ENCODE measurements at regions not wholly inside any gene's neighbourhood (a gene's known extent, or its start where the extent isn't known, plus 50 kb on each side); places are given as distances from the start of the nearest gene placed in this dataset.

- BruUV-seq (replicated peaks), result no TSS peak
- ChIA-PET POLR2A (ENCODE audit: unreplicated experiment) (interaction anchor here (0.7 kb wide), 1 partner anchor 328 kb away, joined by 3 read pairs; no protein-coding TSS in a partner anchor), CTCF (no interaction called here)
- H3K27ac ChIP-seq, result no peak overlapping the region
- H3K36me3 ChIP-seq (ENCODE audit: low read depth), result no peaks in the 10 kb centered on the region
- H3K9me3 ChIP-seq (ENCODE audit: insufficient read depth, low read depth), result no peaks in the 10 kb centered on the region
- intact Hi-C loops (cut with micrococcal nuclease; ENCODE audit: unreplicated experiment), result no loop called here
- H3K4me1 ChIP-seq (replicated peaks; ENCODE audit: insufficient read depth), result no peaks in the 10 kb centered on the region
- H3F3A ChIP-seq (ENCODE audit: insufficient read depth, low read depth), result no peaks in the 10 kb centered on the region
- TF ChIP-seq EZH2 (IDR thresholded peaks at IDR 0.05; ENCODE audit: low read depth) (no peak), CTCF (conservative IDR thresholded peaks at IDR 0.05) (no peak)
- no peaks in the 10 kb centered on the region for H4K20me1 ChIP-seq (ENCODE audit: insufficient read depth)
- no peak overlapping the region for H3K4me3 ChIP-seq
- H3K9me2 ChIP-seq (ENCODE audit: insufficient read depth), result no peaks in the 10 kb centered on the region
- no peaks in the 10 kb centered on the region for H3K27me3 ChIP-seq (ENCODE audit: insufficient read depth, low read depth)
- H2AFZ ChIP-seq, result no peak overlapping the region
- H3K79me2 ChIP-seq (ENCODE audit: low read depth), result no peaks in the 10 kb centered on the region
- H3K4me2 ChIP-seq, result no peak overlapping the region
- DNase-seq, result no peak
Measured at GRCh38 chr2:19739256-19739655, 162.5 kb downstream of the TTC32 start.

- intact Hi-C loops (cut with micrococcal nuclease; ENCODE audit: unreplicated experiment), result no loop called here
- no peaks in the 10 kb centered on the region for H3K9me2 ChIP-seq (ENCODE audit: insufficient read depth)
- ChIA-PET CTCF (no interaction called here), POLR2A (ENCODE audit: unreplicated experiment) (interaction anchor here (0.7 kb wide), 1 partner anchor 329 kb away, joined by 3 read pairs; no protein-coding TSS in a partner anchor)
- H2AFZ ChIP-seq, result no peak overlapping the region
- no peaks in the 10 kb centered on the region for H3K36me3 ChIP-seq (ENCODE audit: low read depth)
- H3K4me2 ChIP-seq, result no peak overlapping the region
- no peaks in the 10 kb centered on the region for H3K79me2 ChIP-seq (ENCODE audit: low read depth)
- no peaks in the 10 kb centered on the region for H3K9me3 ChIP-seq (ENCODE audit: insufficient read depth, low read depth)
- H3F3A ChIP-seq (ENCODE audit: insufficient read depth, low read depth), result no peaks in the 10 kb centered on the region
- H3K4me3 ChIP-seq, result no peak overlapping the region
- BruUV-seq (replicated peaks), result no TSS peak
- TF ChIP-seq EZH2 (IDR thresholded peaks at IDR 0.05; ENCODE audit: low read depth) (no peak), CTCF (conservative IDR thresholded peaks at IDR 0.05) (no peak)
- no peaks in the 10 kb centered on the region for H4K20me1 ChIP-seq (ENCODE audit: insufficient read depth)
- no peak for DNase-seq
- no peaks in the 10 kb centered on the region for H3K4me1 ChIP-seq (replicated peaks; ENCODE audit: insufficient read depth)
- H3K27me3 ChIP-seq (ENCODE audit: insufficient read depth, low read depth), result no peaks in the 10 kb centered on the region
- H3K27ac ChIP-seq, result no peak overlapping the region
Measured at GRCh38 chr2:19738707-19739106, 163.1 kb downstream of the TTC32 start.

- no peaks in the 10 kb centered on the region for H3K9me2 ChIP-seq (ENCODE audit: insufficient read depth)
- intact Hi-C loops (cut with micrococcal nuclease; ENCODE audit: unreplicated experiment), result no loop called here
- no peaks in the 10 kb centered on the region for H3K4me1 ChIP-seq (replicated peaks; ENCODE audit: insufficient read depth)
- H3K27me3 ChIP-seq (ENCODE audit: insufficient read depth, low read depth), result no peaks in the 10 kb centered on the region
- DNase-seq, result no peak
- BruUV-seq (replicated peaks), result no TSS peak
- no peak overlapping the region for H3K4me3 ChIP-seq
- H2AFZ ChIP-seq, result no peak overlapping the region
- H3F3A ChIP-seq (ENCODE audit: insufficient read depth, low read depth), result no peaks in the 10 kb centered on the region
- H3K9me3 ChIP-seq (ENCODE audit: insufficient read depth, low read depth), result no peaks in the 10 kb centered on the region
- TF ChIP-seq CTCF (conservative IDR thresholded peaks at IDR 0.05) (no peak), EZH2 (IDR thresholded peaks at IDR 0.05; ENCODE audit: low read depth) (no peak)
- H3K79me2 ChIP-seq (ENCODE audit: low read depth), result no peaks in the 10 kb centered on the region
- POLR2A ChIA-PET (ENCODE audit: unreplicated experiment), result interaction anchor here (0.7 kb wide), 1 partner anchor 39 kb away, joined by 5 read pairs; no protein-coding TSS in a partner anchor
- H3K36me3 ChIP-seq (ENCODE audit: low read depth), result no peaks in the 10 kb centered on the region
- CTCF ChIA-PET, result no interaction called here
- H3K4me2 ChIP-seq, result no peak overlapping the region
- no peak overlapping the region for H3K27ac ChIP-seq
- no peaks in the 10 kb centered on the region for H4K20me1 ChIP-seq (ENCODE audit: insufficient read depth)
Measured at GRCh38 chr2:19736191-19736831, 165.5 kb downstream of the TTC32 start.
